Small intestine (tissue), 7 donors: ENCODE measurements at regions not wholly inside any gene's neighbourhood (a gene's known extent, or its start where the extent isn't known, plus 50 kb on each side); places are given as distances from the start of the nearest gene placed in this dataset.

Source experiments
- DNase-seq, 2 donors: peaks; one replicate each; pipeline versions ENCODE4 v3.0.0 to v3.0.0-alpha.2; 2013
- FAIRE-seq: peaks from 2 replicates; lab custom pipeline; 2012; peaks lifted over from hg19 to GRCh38; lab: Jason Lieb, UNC
- H3K27ac ChIP-seq, 3 donors: one replicate each; pipeline ENCODE4 v1.5.1; 2013; ENCODE audit warnings: low read length in 2 of 3, mild to moderate bottlenecking in 2 of 3, control low read depth in 1 of 3, inconsistent platforms in 1 of 3, low read depth in 1 of 3, moderate library complexity in 1 of 3
- H3K27me3 ChIP-seq, 3 donors: one replicate each; pipeline ENCODE4 v1.6.1; 2013; ENCODE audit warnings: low read length in 3 of 3, inconsistent platforms in 1 of 3; ENCODE audit not compliant: control insufficient read depth in 3 of 3, insufficient read depth in 3 of 3
- H3K36me3 ChIP-seq, 3 donors: one replicate each; pipeline ENCODE4 v1.6.1; 2013; ENCODE audit warnings: low read length in 3 of 3, inconsistent platforms in 1 of 3, low read depth in 1 of 3, mild to moderate bottlenecking in 1 of 3, moderate library complexity in 1 of 3; ENCODE audit not compliant: control insufficient read depth in 3 of 3, insufficient read depth in 2 of 3
- H3K4me1 ChIP-seq, 3 donors: one replicate each; pipeline ENCODE4 v1.6.1; 2013; ENCODE audit warnings: low read length in 2 of 3, inconsistent platforms in 1 of 3, low read depth in 1 of 3, mild to moderate bottlenecking in 1 of 3, moderate library complexity in 1 of 3; ENCODE audit not compliant: control insufficient read depth in 3 of 3, insufficient read depth in 2 of 3
- H3K4me3 ChIP-seq, 3 donors: one replicate each; pipeline ENCODE4 v1.5.1; 2013; ENCODE audit warnings: low read length in 3 of 3, control low read depth in 1 of 3, inconsistent platforms in 1 of 3, low read depth in 1 of 3, mild to moderate bottlenecking in 1 of 3, moderate library complexity in 1 of 3
- H3K9me3 ChIP-seq, 2 donors: one replicate each; pipeline ENCODE4 v1.6.1; 2013; ENCODE audit warnings: low read depth in 1 of 2, low read length in 1 of 2; ENCODE audit not compliant: control insufficient read depth in 2 of 2, insufficient read depth in 1 of 2
- WGBS, 3 donors: extraction: QIAGEN DNeasy Blood & Tissue Kit; methylation state at CpG; one replicate each; pipeline ENCODE4 v1.1.7; 2013; 5-methylcytosine and 5-hydroxymethylcytosine counted together
- donor health status: healthy with polysubstance abuse.
- donor health status: control.
- donor health status: control.
- donor health status: Bipolar disorder and iron deficiency.
- donor health status: healthy.

- DNase-seq, result no peak
- H3K36me3 ChIP-seq, result no peaks in the 10 kb centered on the region
- FAIRE-seq, result no peak
Measured at GRCh38 chr12:31225656-31226535, 100.1 kb downstream of the SINHCAF start.

GRCh38 chr12:31226639-31227038, 99.3 kb downstream of the SINHCAF start:
- Histone ChIP-seq H3K27me3 (no peaks in the 10 kb centered on the region), H3K27ac (no peak overlapping the region), H3K4me1 (peaks cover 0 to 17% (median 2%) of the 10 kb centered on the region in 3 donors), H3K36me3 (no peaks in the 10 kb centered on the region), H3K9me3 (peaks cover 0 to 4% of the 10 kb centered on the region in 2 donors), H3K4me3 (no peak overlapping the region)
- 75 to 84% (median 80%) methylated on average over 9 to 10 of the region's 10 CpGs for WGBS, 3 donors
- DNase-seq (no peak), FAIRE-seq (no peak)

More at GRCh38 chr12:31225656-31226535, 100.1 kb downstream of the SINHCAF start:
- 78 to 81% (median 78%) methylated on average over 9 of the region's 9 CpGs for WGBS, 3 donors
- Histone ChIP-seq H3K27me3 (no peaks in the 10 kb centered on the region), H3K4me3 (no peak overlapping the region), H3K4me1 (peaks cover 0 to 17% (median 2%) of the 10 kb centered on the region in 3 donors), H3K27ac (no peak overlapping the region), H3K9me3 (no peaks in the 10 kb centered on the region)

- Histone ChIP-seq H3K27me3 (no peaks in the 10 kb centered on the region), H3K27ac (no peak overlapping the region), H3K9me3 (peaks cover 0 to 5% of the 10 kb centered on the region in 2 donors), H3K4me1 (peaks cover 0 to 17% (median 2%) of the 10 kb centered on the region in 3 donors), H3K36me3 (no peaks in the 10 kb centered on the region), H3K4me3 (no peak overlapping the region)
- 80 to 87% (median 85%) methylated on average over 12 of the region's 12 CpGs for WGBS, 3 donors
- FAIRE-seq (no peak), DNase-seq (no peak)
Measured at GRCh38 chr12:31227401-31227981, 98.5 kb downstream of the SINHCAF start.

GRCh38 chr12:31228811-31229792, 96.8 kb downstream of the SINHCAF start:
- H3K4me1 ChIP-seq, result peaks cover 0 to 17% (median 2%) of the 10 kb centered on the region in 3 donors
- no peak for FAIRE-seq
- peak overlapping the region in 1 of 3 donors; percentile 40 for H3K27ac ChIP-seq
- H3K36me3 ChIP-seq, result no peaks in the 10 kb centered on the region
- peaks cover 0 to 5% of the 10 kb centered on the region in 2 donors for H3K9me3 ChIP-seq
- 53 to 76% (median 60%) methylated on average over 23 of the region's 23 CpGs for WGBS, 3 donors
- H3K4me3 ChIP-seq, result no peak overlapping the region
- DNase-seq, result peak; percentile 81 to 89
- H3K27me3 ChIP-seq, result no peaks in the 10 kb centered on the region

- H3K36me3 ChIP-seq, result no peaks in the 10 kb centered on the region
- peaks cover 0 to 18% (median 2%) of the 10 kb centered on the region in 3 donors for H3K4me1 ChIP-seq
- no peak overlapping the region for H3K4me3 ChIP-seq
- peaks cover 0 to 5% of the 10 kb centered on the region in 2 donors for H3K9me3 ChIP-seq
- H3K27ac ChIP-seq, result peak overlapping the region in 1 of 3 donors; percentile 40
- DNase-seq (no peak), FAIRE-seq (no peak)
- WGBS, 3 donors, result 77 to 90% (median 80%) methylated on average over 5 of the region's 5 CpGs
- no peaks in the 10 kb centered on the region for H3K27me3 ChIP-seq
Measured at GRCh38 chr12:31230004-31230403, 95.9 kb downstream of the SINHCAF start.
